ENCODE measurements at regions not wholly inside any gene's neighbourhood (a gene's known extent, or its start where the extent isn't known, plus 50 kb on each side); places are given as distances from the start of the nearest gene placed in this dataset.

- H3F3A ChIP-seq (ENCODE audit: insufficient read depth, low read length, poor library complexity, severe bottlenecking), result no peaks in the 10 kb centered on the region
- no peak overlapping the region for H3K27ac ChIP-seq (ENCODE audit: low read length)
- H4K20me1 ChIP-seq (ENCODE audit: insufficient read depth), result no peaks in the 10 kb centered on the region
- H3K4me3 ChIP-seq (ENCODE audit: low read length), result no peak overlapping the region
- H3K36me3 ChIP-seq (ENCODE audit: insufficient read depth, low read length), result no peaks in the 10 kb centered on the region
- H3K4me2 ChIP-seq (ENCODE audit: low read length), result no peak overlapping the region
- no peaks in the 10 kb centered on the region for H3K9me2 ChIP-seq (ENCODE audit: insufficient read depth, low read length)
- H3K79me2 ChIP-seq (replicated peaks; ENCODE audit: insufficient read depth, low read length), result no peaks in the 10 kb centered on the region
- H2AFZ ChIP-seq (ENCODE audit: low read depth, low read length), result no peak overlapping the region
- H3K9me3 ChIP-seq (ENCODE audit: low read length), result no peaks in the 10 kb centered on the region
- no peaks in the 10 kb centered on the region for H3K27me3 ChIP-seq (ENCODE audit: insufficient read depth, low read depth, low read length)
- TF ChIP-seq SMC3 (conservative IDR thresholded peaks at IDR 0.05; ENCODE audit: poor library complexity), result no peak
- no peak for TF ChIP-seq MXI1 (conservative IDR thresholded peaks at IDR 0.05; ENCODE audit: poor library complexity, severe bottlenecking)
- no peak for TF ChIP-seq CTCF (IDR thresholded peaks at IDR 0.05; ENCODE audit: poor library complexity, severe bottlenecking)
- TF ChIP-seq EZH2 (IDR thresholded peaks at IDR 0.05; ENCODE audit: borderline replicate concordance, insufficient read depth, low read length, poor library complexity, severe bottlenecking), result no peak
- TF ChIP-seq RAD21 (conservative IDR thresholded peaks at IDR 0.05), result no peak
- no peak for TF ChIP-seq REST (IDR thresholded peaks at IDR 0.05; ENCODE audit: borderline replicate concordance)
- TF ChIP-seq TAF1 (IDR thresholded peaks at IDR 0.05; ENCODE audit: low read depth), result no peak
- TF ChIP-seq POLR2AphosphoS5 (IDR thresholded peaks at IDR 0.05), result no peak
- no peak for TF ChIP-seq EP300 (conservative IDR thresholded peaks at IDR 0.05; ENCODE audit: poor library complexity, severe bottlenecking)
- no peak overlapping the region for H3K9ac ChIP-seq (ENCODE audit: low read length)
Measured at GRCh38 chr6:40282986-40283385, 304.2 kb downstream of the LRFN2 start.

DNA sequence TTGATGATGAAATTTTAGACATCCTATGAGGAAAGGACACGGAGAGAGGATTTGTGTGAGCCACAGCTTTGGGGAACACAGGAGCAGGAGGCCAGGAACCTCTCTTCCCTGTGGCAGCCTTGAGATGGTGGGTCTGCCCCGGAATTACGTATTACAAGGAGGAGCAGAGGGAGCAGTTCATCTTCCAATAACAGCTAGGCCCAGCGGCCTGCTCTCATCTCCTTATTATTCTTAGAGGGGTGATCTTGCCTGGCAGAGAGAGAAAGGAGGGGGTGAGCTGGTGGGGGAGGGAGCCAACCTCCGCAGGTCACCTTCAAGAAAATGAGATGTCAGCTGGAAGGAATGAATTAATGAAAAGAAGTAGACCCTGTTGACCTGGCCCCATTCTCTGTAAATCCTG, 305.8 kb downstream of the LRFN2 start:
- Histone ChIP-seq H3K27me3 (ENCODE audit: insufficient read depth, low read depth, low read length) (no peaks in the 10 kb centered on the region), H3K79me2 (replicated peaks; ENCODE audit: insufficient read depth, low read length) (no peaks in the 10 kb centered on the region), H3K9me2 (ENCODE audit: insufficient read depth, low read length) (no peaks in the 10 kb centered on the region), H3K27ac (ENCODE audit: low read length) (no peak overlapping the region), H3K4me2 (ENCODE audit: low read length) (no peak overlapping the region), H3K9me3 (ENCODE audit: low read length) (no peaks in the 10 kb centered on the region), H3K9ac (ENCODE audit: low read length) (no peak overlapping the region), H3K4me3 (ENCODE audit: low read length) (no peak overlapping the region), H2AFZ (ENCODE audit: low read depth, low read length) (no peak overlapping the region), H3K36me3 (ENCODE audit: insufficient read depth, low read length) (no peaks in the 10 kb centered on the region), H4K20me1 (ENCODE audit: insufficient read depth) (no peaks in the 10 kb centered on the region), H3F3A (ENCODE audit: insufficient read depth, low read length, poor library complexity, severe bottlenecking) (no peaks in the 10 kb centered on the region)
- TF ChIP-seq RAD21 (conservative IDR thresholded peaks at IDR 0.05), result no peak
- no peak for TF ChIP-seq EP300 (conservative IDR thresholded peaks at IDR 0.05; ENCODE audit: poor library complexity, severe bottlenecking)
- TF ChIP-seq SMC3 (conservative IDR thresholded peaks at IDR 0.05; ENCODE audit: poor library complexity), result no peak
- TF ChIP-seq CTCF (IDR thresholded peaks at IDR 0.05; ENCODE audit: poor library complexity, severe bottlenecking), result no peak
- no peak for TF ChIP-seq EZH2 (IDR thresholded peaks at IDR 0.05; ENCODE audit: borderline replicate concordance, insufficient read depth, low read length, poor library complexity, severe bottlenecking)
- no peak for TF ChIP-seq POLR2AphosphoS5 (IDR thresholded peaks at IDR 0.05)
- TF ChIP-seq REST (IDR thresholded peaks at IDR 0.05; ENCODE audit: borderline replicate concordance), result no peak
- no peak for TF ChIP-seq MXI1 (conservative IDR thresholded peaks at IDR 0.05; ENCODE audit: poor library complexity, severe bottlenecking)
- no peak for TF ChIP-seq TAF1 (IDR thresholded peaks at IDR 0.05; ENCODE audit: low read depth)

All from neural cell (in vitro differentiated cells).